ENCODE measurements at regions not wholly inside any gene's neighbourhood (a gene's known extent, or its start where the extent isn't known, plus 50 kb on each side); places are given as distances from the start of the nearest gene placed in this dataset.

DNA sequence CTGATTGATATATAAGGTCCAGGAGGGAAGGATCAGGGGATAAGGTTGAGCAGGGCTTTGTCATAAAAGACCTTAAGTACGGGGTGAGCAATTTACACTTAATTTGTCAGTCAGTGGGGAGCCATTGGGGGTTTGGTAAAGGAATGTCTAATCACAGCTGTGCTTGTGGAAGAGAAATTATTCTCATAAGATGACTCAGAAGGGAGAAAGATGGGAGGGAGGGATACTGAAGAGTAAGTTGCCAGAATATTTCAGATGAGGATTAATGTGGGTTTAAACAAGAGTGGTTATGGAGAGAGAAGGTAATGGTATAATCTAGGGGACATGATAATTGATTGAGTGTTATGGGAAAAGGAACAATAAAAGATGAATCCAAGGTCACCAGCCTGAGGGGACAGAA is 500.1 kb upstream of the CCDC196 start:
- TF ChIP-seq CTCF (IDR thresholded peaks at IDR 0.05) (no peak), POLR2A (IDR thresholded peaks at IDR 0.05) (no peak)

Measured in body of pancreas (tissue), 4 donors.